ENCODE measurements at regions not wholly inside any gene's neighbourhood (a gene's known extent, or its start where the extent isn't known, plus 50 kb on each side); places are given as distances from the start of the nearest gene placed in this dataset.
"Not testable (repeated sequence)": the region's sequence is repeated elsewhere in the genome, so short reads cannot be mapped to it uniquely, and the experiment has no call there.

GRCh38 chr16:29177888-29178726 lies 193.3 kb downstream of the LAT start (continued):
- TF ChIP-seq TFDP1 (CRISPR knock-in tag; IDR thresholded peaks at IDR 0.05; ENCODE audit: borderline replicate concordance): 0 out of 2 replicates have a peak, but pooled peaks have one; percentile 20
- peak; percentile 94; the same call in 1 of the 2 replicates for TF ChIP-seq ZNF792 (CRISPR knock-in tag; IDR thresholded peaks at IDR 0.05)
- TF ChIP-seq SAP130 (CRISPR knock-in tag; IDR thresholded peaks at IDR 0.05; ENCODE audit: low read depth): peak; percentile 69
- TF ChIP-seq MLX (CRISPR knock-in tag; IDR thresholded peaks at IDR 0.05): peak; percentile 38; the same call in 1 of the 2 replicates
- TF ChIP-seq MED1 (CRISPR knock-in tag; IDR thresholded peaks at IDR 0.05): peak; percentile 56; the same call in 1 of the 2 replicates

- in situ Hi-C loops (cut with HindIII; ENCODE audit: extremely low pct_ligation_motif_present, low pct_unique_long_range_greater_than_20kb); POLR2A ChIA-PET; H2AFZ ChIP-seq (ENCODE audit: low read length): not testable (repeated sequence)
Observed at GRCh38 chr16:29177203-29177887, 192.5 kb downstream of the LAT start.

More at GRCh38 chr16:29177203-29177887, 192.5 kb downstream of the LAT start:
- peak; percentile 17 for ATAC-seq
- H3K4me3 ChIP-seq (replicated peaks in 1 of 3; ENCODE audit: insufficient read depth in 1 of 3, low read depth in 2 of 3, low read length in 3 of 3); CTCF ChIA-PET (ENCODE audit: low intra/inter-chr PET ratio, low total read pairs); BruUV-seq (replicated peaks); H4K20me1 ChIP-seq (ENCODE audit: insufficient read depth, low read length); intact Hi-C loops (cut with micrococcal nuclease; ENCODE audit: unreplicated experiment); DNase-seq (ENCODE audit: low spot score); H3K27ac ChIP-seq (ENCODE audit: extremely low read length, insufficient read depth, low read length); H3K27me3 ChIP-seq (ENCODE audit: control insufficient read depth in 1 of 2, insufficient read depth in 2 of 2, low read length in 2 of 2); H3K4me2 ChIP-seq (ENCODE audit: low read depth, low read length); H3K36me3 ChIP-seq (replicated peaks in 1 of 2; ENCODE audit: control insufficient read depth in 1 of 2, insufficient read depth in 2 of 2, low read length in 2 of 2); H3K79me2 ChIP-seq (ENCODE audit: insufficient read depth, low read length); FAIRE-seq; H3K9ac ChIP-seq (ENCODE audit: insufficient read depth, low read depth, low read length): not testable (repeated sequence)
- WGBS (ENCODE audit: low lambda C conversion rate): 67% methylated on average over 23 of the region's 30 CpGs
- TF ChIP-seq ZBTB33 (CRISPR knock-in tag; IDR thresholded peaks at IDR 0.05): peak; percentile 81; the same call in 1 of the 2 replicates
- peak; percentile 34; the same call in 1 of the 2 replicates for TF ChIP-seq MNT (IDR thresholded peaks at IDR 0.05)
- peak; percentile 19 for TF ChIP-seq HNRNPLL (IDR thresholded peaks at IDR 0.05; ENCODE audit: low read depth, low read length, poor library complexity, severe bottlenecking)
- 0 out of 2 replicates have a peak, but pooled peaks have one; percentile 6 for TF ChIP-seq ZNF768 (CRISPR knock-in tag; IDR thresholded peaks at IDR 0.05)
- H3K4me1 ChIP-seq (ENCODE audit: insufficient read depth, low read length): peaks cover 33% of the 10 kb centered on the region
- H3K9me3 ChIP-seq (ENCODE audit: low read length): peaks cover 12% of the 10 kb centered on the region; the same call in 1 of the 2 replicates

All from HepG2 (cell line).